A172 (cell line): ENCODE measurements at regions not wholly inside any gene's neighbourhood (a gene's known extent, or its start where the extent isn't known, plus 50 kb on each side); places are given as distances from the start of the nearest gene placed in this dataset.
A peak's percentile ranks its signal among the peaks of the same experiment; 100 is the strongest.

Experiments
- DNase-seq: peaks from one replicate; pipeline ENCODE4 v3.0.0-alpha.2; 2015; ENCODE audit warnings: low spot score

DNA sequence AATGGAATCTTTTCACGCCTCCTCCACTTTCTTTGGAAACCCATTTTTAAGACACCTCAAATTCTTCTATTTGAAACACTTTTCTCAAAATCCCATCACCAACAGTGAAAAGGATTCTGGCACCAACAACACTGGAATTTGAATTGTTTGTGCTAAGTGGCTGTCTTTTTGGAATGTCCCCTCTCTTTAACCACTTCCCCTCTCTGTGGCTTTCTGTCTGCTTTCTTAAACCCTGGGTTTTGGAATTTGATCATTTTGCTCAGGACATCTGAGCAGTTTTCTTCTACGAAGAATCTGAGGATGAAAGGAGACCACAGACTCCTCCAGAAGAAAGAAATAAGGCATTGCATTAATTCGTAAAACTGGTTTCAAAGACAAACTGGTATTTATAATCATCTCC lies 89.0 kb downstream of the MXRA5 start:
- peak; percentile 26 for DNase-seq

- no peak for DNase-seq
Observed at GRCh38 chrX:3256868-3257267, 89.6 kb downstream of the MXRA5 start.

GRCh38 chrX:3252744-3253143 lies 93.7 kb downstream of the MXRA5 start:
- DNase-seq: no peak

GRCh38 chrX:3250966-3251365 lies 95.5 kb downstream of the MXRA5 start:
- DNase-seq: no peak

DNA sequence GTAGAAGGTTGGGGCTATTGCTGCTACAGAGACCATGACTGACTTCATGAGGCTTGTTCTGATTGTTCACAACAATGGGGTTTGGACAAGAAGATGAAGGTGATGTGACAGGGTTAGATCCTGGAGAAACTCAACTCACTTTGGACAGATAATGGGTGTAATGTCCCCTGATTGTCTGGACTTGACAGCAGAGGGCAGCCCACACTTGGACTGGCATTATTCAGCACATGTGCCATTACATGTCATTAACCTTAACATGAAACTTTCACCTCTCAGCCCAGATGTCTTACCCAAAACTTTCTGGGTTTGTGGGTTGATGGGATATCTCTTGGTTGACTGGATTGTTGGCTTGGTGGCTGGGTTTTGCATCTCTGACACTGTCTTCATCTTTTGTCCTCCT lies 101.5 kb downstream of the MXRA5 start:
- DNase-seq: peak; percentile 19

- peak; percentile 68 for DNase-seq
Observed at GRCh38 chrX:3244203-3244743, 102.2 kb downstream of the MXRA5 start.

GRCh38 chrX:3232262-3232923 lies 114.1 kb downstream of the MXRA5 start:
- DNase-seq: no peak

DNA sequence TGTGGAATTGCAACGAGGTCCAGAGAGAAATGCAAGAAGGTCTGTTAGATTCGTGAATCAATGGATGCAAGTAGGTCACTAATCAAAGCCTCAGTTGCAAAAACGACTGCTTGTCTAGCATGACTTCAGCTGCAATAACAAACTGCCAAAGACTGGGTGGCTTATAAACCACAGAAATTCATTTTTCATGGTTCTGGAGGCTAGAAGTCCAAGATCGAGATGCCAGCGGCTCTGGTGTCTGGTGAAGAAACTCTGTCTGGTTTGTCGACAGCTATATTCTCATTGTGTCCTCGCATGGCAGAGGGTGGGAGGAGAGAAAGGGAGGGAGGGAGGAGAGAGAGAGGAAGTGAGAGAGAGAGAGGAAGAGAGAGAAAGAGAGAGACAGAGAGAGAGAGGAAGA lies 114.7 kb downstream of the MXRA5 start:
- no peak for DNase-seq

DNA sequence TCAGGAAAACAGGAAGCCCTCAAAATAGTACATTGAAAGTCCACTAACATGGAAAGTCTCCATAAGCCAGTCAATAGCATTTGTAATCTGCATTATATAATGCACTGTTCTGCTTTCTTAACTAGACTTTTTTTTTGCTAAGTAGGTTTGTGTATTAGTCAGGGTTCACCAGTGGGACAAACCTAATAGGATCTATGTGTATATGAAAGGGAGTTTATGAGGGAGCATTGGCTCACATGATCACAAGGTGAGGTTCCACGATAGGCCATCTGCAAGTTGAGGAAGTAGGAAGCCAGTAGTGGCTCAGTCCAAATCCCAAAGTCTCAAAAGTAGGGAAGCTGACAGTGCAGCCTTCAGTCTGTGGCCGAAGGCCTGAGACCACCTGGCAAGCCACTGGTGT lies 116.0 kb downstream of the MXRA5 start:
- DNase-seq: no peak

GRCh38 chrX:3227526-3227925 lies 118.9 kb downstream of the MXRA5 start:
- DNase-seq: no peak

DNA sequence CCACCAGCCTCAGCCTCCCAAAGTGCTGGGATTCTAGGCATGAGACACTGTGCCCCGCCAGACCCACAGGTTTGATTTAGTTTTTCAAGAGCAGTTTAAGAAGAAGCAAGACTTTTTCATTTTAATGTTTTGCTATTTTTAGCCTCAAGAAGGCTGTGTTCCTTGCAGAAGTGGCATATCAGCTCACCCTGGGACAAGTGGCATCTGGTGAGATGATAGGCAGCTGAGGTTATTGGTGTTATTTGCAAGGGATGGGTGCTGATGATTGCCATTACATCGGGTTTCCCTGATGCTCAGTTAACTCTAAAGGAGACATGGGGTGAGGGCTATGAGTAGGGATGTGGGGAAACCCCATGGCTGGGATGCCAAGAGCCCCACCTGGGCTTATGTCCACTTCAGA lies 120.4 kb downstream of the MXRA5 start:
- DNase-seq: no peak

- no peak for DNase-seq
Observed at GRCh38 chrX:3221643-3222042, 124.8 kb downstream of the MXRA5 start.

- DNase-seq: no peak
Observed at GRCh38 chrX:3219667-3220066, 126.8 kb downstream of the MXRA5 start.

DNA sequence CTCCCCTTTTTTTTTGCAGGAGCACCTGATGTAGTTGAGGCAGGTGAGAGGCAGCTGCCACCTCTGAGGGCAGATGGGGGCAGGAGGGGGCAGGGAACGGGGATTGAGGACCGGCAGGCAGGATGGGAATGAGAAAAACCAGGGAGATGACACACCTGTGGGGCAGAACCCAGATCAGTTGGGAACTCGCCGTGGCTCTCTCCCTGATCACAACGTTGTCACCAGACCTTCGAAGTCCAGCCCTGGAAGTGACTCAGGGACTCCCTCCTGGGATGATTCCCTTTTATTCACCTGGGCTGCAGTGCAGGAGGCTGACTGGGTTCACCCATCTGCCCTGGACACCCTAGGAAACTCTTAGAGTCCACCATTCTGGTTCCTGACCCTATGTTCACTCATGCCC lies 127.2 kb downstream of the MXRA5 start:
- no peak for DNase-seq

- DNase-seq: no peak
Observed at GRCh38 chrX:3218442-3218841, 128.0 kb downstream of the MXRA5 start.

- no peak for DNase-seq
Observed at GRCh38 chrX:3216581-3217180, 129.8 kb downstream of the MXRA5 start.

- DNase-seq: no peak
Observed at GRCh38 chrX:3215249-3215648, 131.2 kb downstream of the MXRA5 start.

GRCh38 chrX:3206314-3206713 lies 140.1 kb downstream of the MXRA5 start:
- no peak for DNase-seq

DNA sequence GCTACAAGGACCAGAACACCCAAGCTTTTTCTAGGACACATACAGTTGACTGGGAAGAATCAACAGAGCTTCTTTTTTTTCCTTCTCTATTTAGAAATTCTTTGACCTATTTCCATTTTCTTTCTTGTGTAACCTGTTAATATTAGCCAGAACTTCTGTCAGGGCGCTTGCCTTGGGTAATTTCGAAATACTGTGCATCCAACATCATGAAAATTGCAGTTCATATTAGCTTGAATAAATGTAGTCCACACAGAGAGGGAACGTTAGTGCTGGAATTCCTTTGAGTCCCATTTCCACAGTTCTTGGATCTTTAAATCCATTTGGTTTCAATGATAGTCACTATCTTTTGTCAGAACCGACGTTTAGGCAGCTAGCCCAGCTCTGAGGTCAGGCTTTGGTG lies 141.8 kb downstream of the MXRA5 start:
- DNase-seq: no peak

GRCh38 chrX:3195845-3196244 lies 150.6 kb downstream of the MXRA5 start:
- DNase-seq: no peak

- DNase-seq: no peak
Observed at GRCh38 chrX:3192835-3193234, 151.6 kb downstream of the ARSF start.

DNA sequence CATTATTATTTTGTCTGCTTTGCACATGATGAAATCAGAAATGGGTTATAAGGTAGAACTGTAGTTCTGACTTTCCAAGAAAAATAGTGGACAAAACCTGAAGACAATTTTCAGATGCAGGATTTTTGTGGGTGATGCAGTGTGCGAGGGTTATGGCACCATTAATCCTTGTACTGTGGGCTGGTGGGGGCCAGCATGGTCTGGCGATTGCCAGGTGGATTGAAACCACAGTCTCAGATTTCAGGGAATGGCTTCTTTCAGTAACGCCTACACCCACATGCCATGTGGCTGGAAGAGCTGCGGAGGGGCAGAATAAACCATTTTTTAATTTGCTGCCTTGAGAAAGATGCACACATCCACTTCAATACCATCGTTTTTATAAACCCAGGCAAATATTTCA lies 150.5 kb downstream of the ARSF start:
- DNase-seq: no peak

GRCh38 chrX:3191201-3191600 lies 149.9 kb downstream of the ARSF start:
- no peak for DNase-seq
